ENCODE measurements at regions not wholly inside any gene's neighbourhood (a gene's known extent, or its start where the extent isn't known, plus 50 kb on each side); places are given as distances from the start of the nearest gene placed in this dataset.

GRCh38 chr12:66774929-66775328, 96.1 kb upstream of the GRIP1 start:
- TF ChIP-seq EZH2 (IDR thresholded peaks at IDR 0.05; ENCODE audit: borderline replicate concordance, low read depth, low read length, severe bottlenecking) (no peak), CTCF (IDR thresholded peaks at IDR 0.05; ENCODE audit: borderline replicate concordance, extremely low read depth, low read length, poor library complexity, severe bottlenecking) (no peak)
